ENCODE measurements at regions not wholly inside any gene's neighbourhood (a gene's known extent, or its start where the extent isn't known, plus 50 kb on each side); places are given as distances from the start of the nearest gene placed in this dataset.
"Not testable (repeated sequence)": the region's sequence is repeated elsewhere in the genome, so short reads cannot be mapped to it uniquely, and the experiment has no call there.

- Histone ChIP-seq H3K36me3 (ENCODE audit: low read depth) (no peaks in the 10 kb centered on the region), H3K27ac (ENCODE audit: poor library complexity, severe bottlenecking) (no peak overlapping the region), H3K9me3 (ENCODE audit: severe bottlenecking) (no peaks in the 10 kb centered on the region), H3K4me1 (ENCODE audit: insufficient read depth, poor library complexity, severe bottlenecking) (no peaks in the 10 kb centered on the region), H3K27me3 (ENCODE audit: insufficient read depth, poor library complexity, severe bottlenecking) (no peaks in the 10 kb centered on the region), H3K4me3 (ENCODE audit: severe bottlenecking) (no peak overlapping the region)
- no peak for TF ChIP-seq CTCF (IDR thresholded peaks at IDR 0.05; ENCODE audit: poor library complexity, severe bottlenecking)
- DNase-seq (ENCODE audit: low spot score) (no peak), ATAC-seq (ENCODE audit: low read depth) (no peak)
Measured at GRCh38 chr3:152684279-152684678, 150.7 kb upstream of the P2RY1 start.

GRCh38 chr3:152688313-152688712, 146.6 kb upstream of the P2RY1 start:
- Histone ChIP-seq H3K36me3 (ENCODE audit: low read depth) (no peaks in the 10 kb centered on the region), H3K27me3 (ENCODE audit: insufficient read depth, poor library complexity, severe bottlenecking) (no peaks in the 10 kb centered on the region), H3K4me3 (ENCODE audit: severe bottlenecking) (no peak overlapping the region), H3K9me3 (ENCODE audit: severe bottlenecking) (no peaks in the 10 kb centered on the region), H3K4me1 (ENCODE audit: insufficient read depth, poor library complexity, severe bottlenecking) (no peaks in the 10 kb centered on the region), H3K27ac (ENCODE audit: poor library complexity, severe bottlenecking) (no peak overlapping the region)
- no peak for TF ChIP-seq CTCF (IDR thresholded peaks at IDR 0.05; ENCODE audit: poor library complexity, severe bottlenecking)
- ATAC-seq (ENCODE audit: low read depth) (peak; percentile 19; the same call in 1 of the 3 replicates), DNase-seq (ENCODE audit: low spot score) (peak; percentile 36)

- not testable (repeated sequence) for H3K9me3 ChIP-seq (ENCODE audit: severe bottlenecking); H3K27me3 ChIP-seq (ENCODE audit: insufficient read depth, poor library complexity, severe bottlenecking); ATAC-seq (ENCODE audit: low read depth); H3K27ac ChIP-seq (ENCODE audit: poor library complexity, severe bottlenecking); H3K36me3 ChIP-seq (ENCODE audit: low read depth); H3K4me3 ChIP-seq (ENCODE audit: severe bottlenecking); DNase-seq (ENCODE audit: low spot score); H3K4me1 ChIP-seq (ENCODE audit: insufficient read depth, poor library complexity, severe bottlenecking)
Measured at GRCh38 chr3:152692326-152692725, 142.6 kb upstream of the P2RY1 start.

- not testable (repeated sequence) for H3K36me3 ChIP-seq (ENCODE audit: low read depth); H3K9me3 ChIP-seq (ENCODE audit: severe bottlenecking); DNase-seq (ENCODE audit: low spot score); H3K4me1 ChIP-seq (ENCODE audit: insufficient read depth, poor library complexity, severe bottlenecking); H3K27me3 ChIP-seq (ENCODE audit: insufficient read depth, poor library complexity, severe bottlenecking); ATAC-seq (ENCODE audit: low read depth); H3K4me3 ChIP-seq (ENCODE audit: severe bottlenecking); H3K27ac ChIP-seq (ENCODE audit: poor library complexity, severe bottlenecking)
Measured at GRCh38 chr3:152693521-152694250, 141.2 kb upstream of the P2RY1 start.

GRCh38 chr3:152695840-152696239, 139.1 kb upstream of the P2RY1 start:
- peak; percentile 5 for TF ChIP-seq CTCF (IDR thresholded peaks at IDR 0.05; ENCODE audit: poor library complexity, severe bottlenecking)
- ATAC-seq (ENCODE audit: low read depth): no peak
- no peak overlapping the region for H3K27ac ChIP-seq (ENCODE audit: poor library complexity, severe bottlenecking)

GRCh38 chr3:152696962-152697361, 138.0 kb upstream of the P2RY1 start:
- Histone ChIP-seq H3K4me1 (ENCODE audit: insufficient read depth, poor library complexity, severe bottlenecking) (no peaks in the 10 kb centered on the region), H3K36me3 (ENCODE audit: low read depth) (no peaks in the 10 kb centered on the region), H3K27me3 (ENCODE audit: insufficient read depth, poor library complexity, severe bottlenecking) (no peaks in the 10 kb centered on the region), H3K4me3 (ENCODE audit: severe bottlenecking) (no peak overlapping the region), H3K9me3 (ENCODE audit: severe bottlenecking) (no peaks in the 10 kb centered on the region), H3K27ac (ENCODE audit: poor library complexity, severe bottlenecking) (no peak overlapping the region)
- ATAC-seq (ENCODE audit: low read depth) (no peak), DNase-seq (ENCODE audit: low spot score) (no peak)
- TF ChIP-seq CTCF (IDR thresholded peaks at IDR 0.05; ENCODE audit: poor library complexity, severe bottlenecking): no peak

More at GRCh38 chr3:152695840-152696239, 139.1 kb upstream of the P2RY1 start:
- Histone ChIP-seq H3K36me3 (ENCODE audit: low read depth) (no peaks in the 10 kb centered on the region), H3K4me1 (ENCODE audit: insufficient read depth, poor library complexity, severe bottlenecking) (no peaks in the 10 kb centered on the region), H3K4me3 (ENCODE audit: severe bottlenecking) (no peak overlapping the region), H3K27me3 (ENCODE audit: insufficient read depth, poor library complexity, severe bottlenecking) (no peaks in the 10 kb centered on the region), H3K9me3 (ENCODE audit: severe bottlenecking) (no peaks in the 10 kb centered on the region)
- no peak for DNase-seq (ENCODE audit: low spot score)
